DMS 273 (cell line): ENCODE measurements at regions not wholly inside any gene's neighbourhood (a gene's known extent, or its start where the extent isn't known, plus 50 kb on each side); places are given as distances from the start of the nearest gene placed in this dataset.

Experiments
- DNase-seq: peaks from one replicate; lab custom pipeline; 2025; ENCODE audit not compliant: unreplicated experiment; lab: John Stamatoyannopoulos, UW

DNA sequence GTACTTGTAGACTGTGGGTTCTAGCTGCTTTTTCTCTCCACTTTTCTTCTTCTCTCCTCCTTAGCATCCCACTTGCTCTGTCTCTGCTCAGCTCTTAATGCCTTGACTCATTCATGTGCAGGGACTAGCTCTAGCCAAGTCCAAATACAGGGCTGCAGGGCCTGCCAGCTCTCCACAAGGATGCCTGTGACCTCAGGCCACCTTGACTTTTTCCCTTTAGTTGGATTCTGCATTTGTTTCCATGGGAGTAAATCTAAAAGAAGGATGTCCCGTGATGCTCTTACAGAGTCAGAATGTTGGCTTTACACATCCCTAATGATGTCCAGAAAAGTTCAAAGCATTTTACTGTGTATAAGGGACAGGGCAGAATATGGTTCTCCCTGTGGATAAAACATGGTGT lies 101.8 kb upstream of the PREP start:
- DNase-seq, result no peak

GRCh38 chr6:105503641-105504040 lies 100.8 kb upstream of the PREP start:
- no peak for DNase-seq

GRCh38 chr6:105501826-105502344 lies 99.0 kb upstream of the PREP start:
- DNase-seq, result no peak

- no peak for DNase-seq
Observed at GRCh38 chr6:105501246-105501645, 98.4 kb upstream of the PREP start.

- DNase-seq, result peak; percentile 10
Observed at GRCh38 chr6:105500693-105501092, 97.8 kb upstream of the PREP start.

DNA sequence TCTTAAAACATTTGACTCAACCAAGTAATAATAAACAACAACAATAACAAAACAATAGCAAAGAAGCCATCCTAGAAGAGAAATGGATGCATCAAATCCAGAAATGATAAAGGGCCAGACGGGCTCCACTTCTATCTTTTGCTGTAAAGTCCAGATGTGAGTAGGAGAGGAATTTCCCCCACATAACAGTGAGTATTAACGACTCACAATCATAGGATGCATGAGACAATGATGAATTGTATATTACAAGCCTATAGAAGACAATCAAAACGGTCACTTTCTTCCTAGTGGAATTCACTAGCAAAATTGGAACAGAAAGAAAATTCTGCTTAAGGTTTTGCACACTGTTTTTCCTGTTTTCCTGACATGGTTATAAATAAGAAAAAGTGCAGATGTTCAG lies 97.0 kb upstream of the PREP start:
- no peak for DNase-seq

DNA sequence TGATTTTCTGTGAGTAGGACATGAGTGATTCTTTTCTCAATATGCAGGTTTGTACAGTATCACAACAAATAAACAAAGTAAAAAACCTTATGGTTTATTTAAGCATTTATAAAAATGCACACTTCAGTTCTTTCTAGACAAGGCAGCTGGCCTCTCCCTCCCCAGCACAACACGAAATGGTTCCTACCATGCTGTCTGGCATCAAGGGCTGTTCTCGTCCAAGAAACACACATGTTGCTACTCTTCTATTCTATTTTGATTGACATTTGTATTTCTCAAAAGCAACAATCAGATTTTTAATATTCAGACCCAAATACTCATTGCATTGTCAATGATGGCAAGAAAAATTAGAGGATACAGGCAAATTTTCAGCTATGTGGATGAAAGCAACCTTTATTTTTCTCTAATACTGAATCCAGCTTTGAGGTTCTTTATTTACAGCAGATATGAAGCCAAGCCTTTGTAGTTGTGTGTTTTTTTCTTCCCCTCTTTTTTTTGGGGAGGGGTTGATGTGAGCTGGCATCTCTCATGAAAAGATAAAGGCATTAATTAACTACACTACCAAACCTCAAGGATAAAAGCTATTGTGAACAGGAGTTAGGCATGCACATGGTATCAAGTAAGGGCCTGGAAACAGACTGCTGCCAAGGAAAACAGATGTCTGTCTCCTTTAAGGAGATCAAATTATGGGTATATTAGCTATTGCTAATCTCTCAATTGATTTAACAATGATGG lies 96.4 kb upstream of the PREP start:
- DNase-seq, result no peak

GRCh38 chr6:105497549-105497948 lies 94.7 kb upstream of the PREP start:
- no peak for DNase-seq

DNA sequence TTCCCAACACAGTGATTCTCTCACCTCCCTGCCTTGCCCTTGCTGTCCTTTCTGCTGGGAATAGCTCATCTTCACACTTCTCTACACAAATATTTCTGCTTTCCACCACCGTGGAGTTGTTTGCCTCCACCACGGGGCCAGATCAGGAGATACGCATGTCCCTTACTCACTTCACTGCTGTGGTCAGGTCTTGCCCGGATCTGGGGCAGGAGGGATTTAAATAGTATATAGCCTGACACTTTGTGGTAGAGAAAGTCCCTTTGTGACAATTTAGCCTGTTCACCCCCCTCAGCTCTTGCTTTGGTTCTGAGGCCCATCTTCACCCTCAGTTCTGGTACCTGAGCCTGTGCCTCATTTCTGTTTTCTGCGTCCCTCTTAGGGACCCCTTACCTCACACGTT lies 92.6 kb upstream of the PREP start:
- no peak for DNase-seq

DNA sequence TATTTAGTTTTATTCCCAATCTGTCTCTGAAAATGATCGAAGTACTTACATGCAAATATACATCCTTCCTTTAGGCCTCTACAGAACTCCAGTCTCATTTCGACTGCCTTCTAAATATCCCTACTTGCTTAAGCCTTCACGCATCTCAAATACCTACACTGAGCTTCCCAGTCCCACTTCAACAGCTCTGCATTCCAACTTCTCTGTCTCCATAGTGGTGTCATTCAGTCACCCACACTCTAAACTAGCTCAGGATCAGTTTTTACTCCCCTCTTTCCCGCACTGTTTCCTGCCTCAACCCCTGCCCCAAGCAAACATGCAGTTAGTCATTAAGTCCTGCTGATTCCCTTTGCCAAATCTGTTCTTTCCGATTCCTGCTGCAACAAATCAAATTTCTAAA lies 91.8 kb upstream of the PREP start:
- no peak for DNase-seq

GRCh38 chr6:105493736-105494135 lies 90.9 kb upstream of the PREP start:
- DNase-seq, result no peak

DNA sequence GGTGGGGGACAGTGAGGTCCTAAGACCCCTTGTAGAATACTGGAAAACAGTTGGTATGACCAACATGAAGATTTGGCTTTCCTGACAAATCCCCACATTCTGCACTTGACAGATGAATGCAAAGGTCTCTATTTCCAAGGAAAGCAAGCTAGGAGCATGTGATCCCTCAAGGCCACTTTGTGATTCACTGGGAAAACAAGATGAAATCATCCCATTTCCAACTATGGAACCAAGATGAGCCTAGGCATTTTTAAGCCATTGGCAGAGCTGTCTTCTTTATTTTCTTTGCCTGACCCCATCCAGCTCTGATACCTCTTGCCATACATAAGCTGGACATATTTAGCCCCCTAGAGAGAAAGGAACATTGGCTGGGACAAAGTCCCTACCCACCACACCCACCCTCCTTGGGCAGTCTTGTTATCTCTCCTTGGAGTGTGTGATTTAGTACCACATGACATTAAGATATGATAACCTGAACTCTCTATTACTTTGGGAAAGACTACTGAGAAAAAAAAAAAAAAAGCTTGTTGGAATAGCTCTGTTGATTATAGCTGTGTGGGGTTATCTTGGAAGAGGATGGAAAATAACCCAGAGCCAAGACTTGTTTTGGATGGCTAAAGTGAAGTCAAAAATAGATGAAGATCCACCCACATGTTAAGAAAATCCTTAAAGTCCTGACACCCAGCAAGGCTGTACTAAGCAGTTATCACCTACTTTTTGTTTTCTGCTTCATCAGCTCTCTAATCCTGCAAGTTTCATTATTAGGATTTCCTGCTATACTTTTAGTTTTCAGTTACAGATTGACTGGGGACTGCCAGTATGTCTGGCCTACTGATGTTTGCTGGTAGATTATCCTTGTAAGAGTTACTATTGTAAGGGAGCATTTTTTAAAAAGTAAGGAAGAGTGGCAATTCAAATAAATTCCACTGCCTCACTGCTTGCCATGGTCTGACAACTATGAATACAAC lies 90.1 kb upstream of the PREP start:
- DNase-seq, result no peak

DNA sequence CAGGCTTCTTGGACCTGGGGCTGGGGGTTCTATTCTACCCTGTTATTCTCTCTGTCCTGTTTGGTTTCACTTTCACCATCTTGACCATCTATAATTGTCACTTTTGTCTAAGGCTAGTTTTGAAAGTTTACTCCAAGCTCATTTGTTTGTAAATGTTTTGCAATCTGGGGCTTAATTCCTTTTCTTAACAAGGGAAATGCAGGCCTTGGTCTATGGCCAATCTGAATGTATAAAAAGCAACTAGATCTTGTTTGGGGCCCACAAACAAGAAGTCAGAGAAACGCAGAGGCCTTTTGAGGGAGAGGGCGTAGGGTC lies 86.3 kb upstream of the PREP start:
- no peak for DNase-seq

- DNase-seq, result no peak
Observed at GRCh38 chr6:105488516-105489215, 85.8 kb upstream of the PREP start.

DNA sequence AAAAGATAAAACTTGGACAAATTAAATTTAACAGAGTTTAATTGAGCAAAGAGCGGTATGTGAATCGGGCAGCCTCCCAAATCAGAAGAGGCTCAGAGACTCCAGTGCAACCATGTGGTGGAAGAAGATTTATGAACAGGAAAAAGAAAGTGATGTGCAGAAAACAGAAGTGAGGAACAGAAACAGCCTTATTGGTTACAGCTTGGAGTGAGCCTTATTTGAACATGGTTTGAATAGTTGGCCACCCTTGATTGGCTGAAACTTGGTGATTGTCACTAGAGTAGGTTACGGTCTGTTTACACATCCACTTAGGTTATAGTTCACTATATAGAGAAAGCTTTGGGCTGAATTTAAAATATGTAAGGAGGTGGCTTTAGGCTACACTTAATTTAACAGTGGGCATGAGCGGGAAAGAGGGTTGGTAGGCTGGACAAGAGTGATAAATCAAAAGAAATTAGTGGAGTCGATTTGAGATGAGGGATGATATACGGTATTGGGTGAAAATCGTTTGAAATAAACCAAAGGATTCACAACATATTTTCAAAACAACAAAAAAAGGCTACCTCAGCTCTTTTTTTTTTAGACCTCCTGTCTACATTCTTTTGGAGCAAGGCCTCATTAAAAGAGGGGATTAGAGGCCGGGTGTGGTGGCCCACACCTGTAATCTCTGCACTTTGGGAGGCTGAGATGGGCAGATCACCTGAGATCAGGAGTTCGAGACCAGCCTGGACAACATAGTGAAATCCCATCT lies 84.3 kb upstream of the PREP start:
- no peak for DNase-seq

GRCh38 chr6:105485456-105485855 lies 82.6 kb upstream of the PREP start:
- DNase-seq, result no peak

GRCh38 chr6:105484238-105485161 lies 81.6 kb upstream of the PREP start:
- peak; percentile 70 for DNase-seq

GRCh38 chr6:105483492-105483891 lies 80.6 kb upstream of the PREP start:
- peak; percentile 6 for DNase-seq

- peak; percentile 6 for DNase-seq
Observed at GRCh38 chr6:105482921-105483320, 80.0 kb upstream of the PREP start.
